ENCODE measurements at regions not wholly inside any gene's neighbourhood (a gene's known extent, or its start where the extent isn't known, plus 50 kb on each side); places are given as distances from the start of the nearest gene placed in this dataset.

DNA sequence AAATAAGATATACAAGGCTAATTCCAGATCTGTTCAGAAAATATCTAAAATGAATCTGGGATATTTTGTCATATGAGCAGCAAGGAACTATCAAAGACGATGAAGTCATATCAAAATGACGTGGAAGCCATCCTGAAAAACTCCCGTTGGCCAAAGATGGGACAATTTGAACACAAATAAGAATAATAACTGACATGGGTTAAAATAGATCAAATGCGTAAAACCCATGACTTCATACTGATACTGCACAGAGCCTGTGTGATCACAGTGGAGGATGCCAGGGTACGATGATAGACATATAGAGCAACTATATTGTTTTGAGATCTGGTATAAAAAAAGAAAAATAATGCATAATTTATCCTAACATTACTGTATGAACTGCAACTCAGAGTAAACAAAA lies 51.0 kb upstream of the PIP5K1B start:
- no peak for TF ChIP-seq POLR2A (IDR thresholded peaks at IDR 0.05)
- TF ChIP-seq, protein P1, sequence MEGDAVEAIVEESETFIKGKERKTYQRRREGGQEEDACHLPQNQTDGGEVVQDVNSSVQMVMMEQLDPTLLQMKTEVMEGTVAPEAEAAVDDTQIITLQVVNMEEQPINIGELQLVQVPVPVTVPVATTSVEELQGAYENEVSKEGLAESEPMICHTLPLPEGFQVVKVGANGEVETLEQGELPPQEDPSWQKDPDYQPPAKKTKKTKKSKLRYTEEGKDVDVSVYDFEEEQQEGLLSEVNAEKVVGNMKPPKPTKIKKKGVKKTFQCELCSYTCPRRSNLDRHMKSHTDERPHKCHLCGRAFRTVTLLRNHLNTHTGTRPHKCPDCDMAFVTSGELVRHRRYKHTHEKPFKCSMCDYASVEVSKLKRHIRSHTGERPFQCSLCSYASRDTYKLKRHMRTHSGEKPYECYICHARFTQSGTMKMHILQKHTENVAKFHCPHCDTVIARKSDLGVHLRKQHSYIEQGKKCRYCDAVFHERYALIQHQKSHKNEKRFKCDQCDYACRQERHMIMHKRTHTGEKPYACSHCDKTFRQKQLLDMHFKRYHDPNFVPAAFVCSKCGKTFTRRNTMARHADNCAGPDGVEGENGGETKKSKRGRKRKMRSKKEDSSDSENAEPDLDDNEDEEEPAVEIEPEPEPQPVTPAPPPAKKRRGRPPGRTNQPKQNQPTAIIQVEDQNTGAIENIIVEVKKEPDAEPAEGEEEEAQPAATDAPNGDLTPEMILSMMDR (IDR thresholded peaks at IDR 0.05) = no peak
- 82 to 85% methylated on average over 5 of the region's 5 CpGs for WGBS, 2 donors
- Histone ChIP-seq H3K27me3 (no peaks in the 10 kb centered on the region), H3K4me3 (replicated peaks in 1 of 3) (no peak overlapping the region), H3K36me3 (no peaks in the 10 kb centered on the region), H3K27ac (no peak overlapping the region), H3K9me3 (no peaks in the 10 kb centered on the region), H3K4me1 (no peaks in the 10 kb centered on the region)
- intact Hi-C loops (cut with DNase I) = no loop called here
- no peak for DNase-seq

Data from thyroid gland (tissue), 4 donors.